ENCODE measurements at regions not wholly inside any gene's neighbourhood (a gene's known extent, or its start where the extent isn't known, plus 50 kb on each side); places are given as distances from the start of the nearest gene placed in this dataset.
"Not testable (repeated sequence)": the region's sequence is repeated elsewhere in the genome, so short reads cannot be mapped to it uniquely, and the experiment has no call there.

DNA sequence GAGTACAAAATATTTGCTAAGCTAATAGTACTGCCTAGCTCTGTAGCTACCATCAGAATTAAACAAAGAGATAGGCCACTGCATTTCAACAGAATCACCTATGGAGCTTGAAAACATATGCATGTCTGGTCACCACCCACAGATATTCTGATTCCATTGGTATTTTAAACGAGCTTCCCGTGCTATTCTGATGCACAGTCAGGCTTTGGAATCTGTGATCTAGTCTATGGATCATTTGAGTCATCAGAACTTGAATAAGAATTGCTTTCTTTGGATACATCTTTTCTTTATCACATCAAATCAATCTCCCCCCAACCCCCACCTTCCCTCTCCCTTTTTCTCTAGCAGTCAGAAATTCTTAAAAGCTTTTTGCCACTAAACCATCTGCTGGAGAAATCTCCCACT, 124.7 kb downstream of the NPIPB5 start:
- no peak overlapping the region for H3K4me3 ChIP-seq
- no peaks in the 10 kb centered on the region for H3K4me1 ChIP-seq
- H3K9ac ChIP-seq (ENCODE audit: low read depth in 2 of 2, low read length in 2 of 2) = no peak overlapping the region
- no peaks in the 10 kb centered on the region for H3K27me3 ChIP-seq
- no peaks in the 10 kb centered on the region for H3K9me3 ChIP-seq
- H3K36me3 ChIP-seq = no peaks in the 10 kb centered on the region
- H3K27ac ChIP-seq = no peak overlapping the region
- TF ChIP-seq, protein P1, sequence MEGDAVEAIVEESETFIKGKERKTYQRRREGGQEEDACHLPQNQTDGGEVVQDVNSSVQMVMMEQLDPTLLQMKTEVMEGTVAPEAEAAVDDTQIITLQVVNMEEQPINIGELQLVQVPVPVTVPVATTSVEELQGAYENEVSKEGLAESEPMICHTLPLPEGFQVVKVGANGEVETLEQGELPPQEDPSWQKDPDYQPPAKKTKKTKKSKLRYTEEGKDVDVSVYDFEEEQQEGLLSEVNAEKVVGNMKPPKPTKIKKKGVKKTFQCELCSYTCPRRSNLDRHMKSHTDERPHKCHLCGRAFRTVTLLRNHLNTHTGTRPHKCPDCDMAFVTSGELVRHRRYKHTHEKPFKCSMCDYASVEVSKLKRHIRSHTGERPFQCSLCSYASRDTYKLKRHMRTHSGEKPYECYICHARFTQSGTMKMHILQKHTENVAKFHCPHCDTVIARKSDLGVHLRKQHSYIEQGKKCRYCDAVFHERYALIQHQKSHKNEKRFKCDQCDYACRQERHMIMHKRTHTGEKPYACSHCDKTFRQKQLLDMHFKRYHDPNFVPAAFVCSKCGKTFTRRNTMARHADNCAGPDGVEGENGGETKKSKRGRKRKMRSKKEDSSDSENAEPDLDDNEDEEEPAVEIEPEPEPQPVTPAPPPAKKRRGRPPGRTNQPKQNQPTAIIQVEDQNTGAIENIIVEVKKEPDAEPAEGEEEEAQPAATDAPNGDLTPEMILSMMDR (IDR thresholded peaks at IDR 0.05) = no peak
- intact Hi-C loops (cut with DNase I) = no loop called here
- no peak for DNase-seq

DNA sequence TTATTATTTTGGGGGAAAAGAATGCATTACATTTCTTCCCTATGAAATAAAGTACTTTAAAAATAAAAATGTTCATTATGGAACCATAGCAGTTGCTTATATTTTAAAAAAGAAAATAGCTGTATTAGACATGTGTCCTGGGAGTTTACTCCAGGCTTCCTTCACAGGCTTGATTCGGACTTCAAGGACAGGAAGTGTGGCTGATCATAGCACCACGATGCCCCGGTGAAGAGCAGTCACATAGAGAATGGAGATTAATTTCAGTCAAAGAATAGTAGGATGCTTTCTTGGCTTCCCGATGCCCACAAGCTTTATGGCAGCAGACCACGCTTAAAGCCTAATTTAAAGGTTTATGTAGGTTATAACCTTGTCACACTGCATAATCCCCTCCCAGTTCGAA, 125.1 kb downstream of the NPIPB5 start:
- H3K4me3 ChIP-seq = no peak overlapping the region
- no peaks in the 10 kb centered on the region for H3K36me3 ChIP-seq
- no peaks in the 10 kb centered on the region for H3K27me3 ChIP-seq
- DNase-seq = no peak
- no peaks in the 10 kb centered on the region for H3K4me1 ChIP-seq
- TF ChIP-seq, protein P1 (IDR thresholded peaks at IDR 0.05) = no peak
- no peak overlapping the region for H3K27ac ChIP-seq
- no peak overlapping the region for H3K9ac ChIP-seq (ENCODE audit: low read depth in 2 of 2, low read length in 2 of 2)
- intact Hi-C loops (cut with DNase I) = no loop called here
- H3K9me3 ChIP-seq = no peaks in the 10 kb centered on the region

DNA sequence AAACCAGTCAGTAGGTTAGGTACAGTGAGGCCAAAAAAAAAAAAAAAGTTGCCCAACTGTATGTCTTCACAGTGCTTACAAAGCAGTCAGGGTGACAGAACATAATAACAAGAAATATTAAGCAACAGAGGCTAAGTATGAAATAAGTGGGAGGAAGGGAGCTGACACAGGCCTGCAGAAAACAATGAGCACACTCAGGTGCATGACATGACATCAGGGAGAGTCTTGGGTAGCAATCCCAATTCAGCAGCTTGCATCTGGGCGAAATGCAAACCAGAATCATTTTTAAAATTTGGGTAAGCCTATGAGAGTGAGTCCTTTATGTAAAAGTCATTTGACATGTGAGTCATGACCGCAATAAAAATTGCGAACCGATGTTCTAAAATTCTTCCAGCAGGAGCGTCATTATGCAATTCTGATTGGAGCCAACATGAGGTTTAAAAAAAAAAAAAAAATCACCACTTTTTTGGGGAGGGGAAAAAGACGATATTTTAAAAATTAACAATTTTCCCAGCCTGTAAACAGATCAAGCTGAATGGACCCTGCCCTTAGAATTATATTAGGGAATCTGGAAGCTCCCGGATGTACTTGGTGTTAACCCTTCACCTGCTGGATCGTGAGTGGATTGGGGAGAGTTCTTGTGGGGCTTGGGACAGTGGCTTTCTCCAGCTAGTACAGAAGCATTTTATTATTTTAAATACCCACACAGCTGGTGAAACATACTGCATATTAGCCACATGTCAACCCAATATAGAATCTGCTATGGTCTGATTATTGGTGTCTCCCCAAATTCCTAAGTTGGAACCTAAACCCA, 127.9 kb downstream of the NPIPB5 start:
- no peak overlapping the region for H3K27ac ChIP-seq
- no peaks in the 10 kb centered on the region for H3K36me3 ChIP-seq
- TF ChIP-seq, protein P1 (IDR thresholded peaks at IDR 0.05) = no peak
- no peaks in the 10 kb centered on the region for H3K4me1 ChIP-seq
- H3K9me3 ChIP-seq = no peaks in the 10 kb centered on the region
- no peak overlapping the region for H3K9ac ChIP-seq (ENCODE audit: low read depth in 2 of 2, low read length in 2 of 2)
- no peak for DNase-seq
- no peak overlapping the region for H3K4me3 ChIP-seq
- no peaks in the 10 kb centered on the region for H3K27me3 ChIP-seq
- intact Hi-C loops (cut with DNase I) = no loop called here

DNA sequence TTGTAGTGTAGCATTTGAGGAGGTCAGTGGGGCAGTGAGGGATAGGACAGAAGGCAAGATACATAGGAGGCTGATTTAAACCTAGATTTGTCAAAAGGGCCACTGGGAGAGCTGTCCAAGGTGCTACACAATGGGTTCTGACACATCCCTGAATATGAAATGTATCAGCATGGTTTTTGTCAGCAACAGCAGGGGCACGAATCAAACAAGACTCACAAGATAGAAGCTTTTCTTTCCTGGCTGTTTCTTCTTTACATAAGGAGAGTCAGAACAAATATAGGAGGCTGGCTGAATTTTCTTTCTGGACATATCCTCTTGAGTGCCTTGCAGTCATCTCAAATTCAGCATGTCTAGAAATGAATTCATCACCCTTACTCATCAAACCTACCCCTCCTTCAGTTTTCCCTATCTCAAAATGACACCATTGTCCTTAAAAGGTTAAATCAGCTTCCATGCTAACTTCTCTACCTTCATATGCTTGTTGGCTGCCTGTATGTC, 130.5 kb downstream of the NPIPB5 start:
- TF ChIP-seq, protein P1 (IDR thresholded peaks at IDR 0.05) = no peak
- Histone ChIP-seq H3K27ac (no peak overlapping the region), H3K36me3 (no peaks in the 10 kb centered on the region), H3K9ac (ENCODE audit: low read depth in 2 of 2, low read length in 2 of 2) (no peak overlapping the region), H3K4me1 (no peaks in the 10 kb centered on the region), H3K4me3 (no peak overlapping the region), H3K27me3 (no peaks in the 10 kb centered on the region), H3K9me3 (no peaks in the 10 kb centered on the region)
- intact Hi-C loops (cut with DNase I) = no loop called here
- DNase-seq = no peak

DNA sequence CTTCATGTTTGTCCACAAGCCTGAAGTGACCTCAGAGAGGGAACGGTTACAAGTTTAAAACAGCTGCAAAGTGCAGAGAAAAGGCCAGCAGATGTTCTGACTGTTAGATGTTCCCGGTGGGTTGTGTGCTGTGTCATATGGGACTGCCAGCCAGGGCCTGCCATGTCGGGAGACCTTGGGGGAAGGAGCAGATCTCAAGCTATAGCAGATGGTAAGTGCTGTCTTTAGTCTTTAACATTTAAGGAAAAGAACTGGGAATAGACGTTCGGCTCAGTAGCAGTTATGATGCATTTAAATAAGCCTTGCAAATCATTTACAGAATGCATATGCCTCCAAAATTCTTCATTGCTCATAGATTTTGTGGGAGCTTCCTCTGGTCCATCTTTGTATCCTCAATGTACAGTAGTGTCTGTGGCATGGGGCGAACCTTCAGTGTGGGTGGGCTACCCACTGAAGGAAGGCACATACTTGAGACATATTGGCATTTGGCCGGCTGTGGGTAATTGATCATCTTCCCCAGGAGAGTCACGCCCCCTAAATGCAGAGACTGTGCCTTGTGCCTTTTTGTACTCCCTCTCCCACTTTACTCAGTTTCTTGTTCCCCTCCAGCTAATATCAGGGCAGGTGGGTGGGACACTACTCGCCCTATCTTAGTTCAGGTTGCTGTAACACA, 131.9 kb downstream of the NPIPB5 start:
- H3K9ac ChIP-seq (ENCODE audit: low read depth in 2 of 2, low read length in 2 of 2) = no peak overlapping the region
- H3K4me1 ChIP-seq = no peaks in the 10 kb centered on the region
- no peaks in the 10 kb centered on the region for H3K9me3 ChIP-seq
- H3K36me3 ChIP-seq = no peaks in the 10 kb centered on the region
- TF ChIP-seq, protein P1 (IDR thresholded peaks at IDR 0.05) = no peak
- H3K4me3 ChIP-seq = no peak overlapping the region
- DNase-seq = no peak
- H3K27me3 ChIP-seq = no peaks in the 10 kb centered on the region
- H3K27ac ChIP-seq = no peak overlapping the region
- intact Hi-C loops (cut with DNase I) = no loop called here

DNA sequence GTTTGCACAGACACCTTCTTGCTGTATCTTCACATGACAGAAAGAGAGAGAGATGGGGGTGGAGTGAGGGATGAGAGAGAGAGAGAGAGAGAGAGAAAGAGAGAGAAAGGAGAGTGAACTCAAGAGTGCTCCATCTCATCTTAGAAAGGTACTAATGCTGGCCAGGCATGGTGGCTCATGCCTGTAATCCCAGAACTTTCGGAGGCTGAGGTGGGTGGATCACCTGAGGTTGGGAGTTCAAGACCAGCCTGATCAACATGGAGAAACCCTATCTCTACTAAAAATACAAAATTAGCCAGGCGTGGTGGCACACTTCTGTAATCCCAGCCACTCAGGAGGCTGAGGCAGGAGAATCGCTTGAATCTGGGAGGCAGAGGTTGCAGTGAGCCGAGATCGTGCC, 132.5 kb downstream of the NPIPB5 start:
- H3K27ac ChIP-seq; intact Hi-C loops (cut with DNase I); H3K4me1 ChIP-seq; H3K9ac ChIP-seq (ENCODE audit: low read depth in 2 of 2, low read length in 2 of 2); H3K27me3 ChIP-seq; H3K4me3 ChIP-seq; DNase-seq; H3K9me3 ChIP-seq; H3K36me3 ChIP-seq: not testable (repeated sequence)
